ENCODE measurements at regions not wholly inside any gene's neighbourhood (a gene's known extent, or its start where the extent isn't known, plus 50 kb on each side); places are given as distances from the start of the nearest gene placed in this dataset.

- Histone ChIP-seq H3K27me3 (ENCODE audit: insufficient read depth, poor library complexity, severe bottlenecking) (no peaks in the 10 kb centered on the region), H3K4me3 (replicated peaks; ENCODE audit: insufficient read depth, low read length) (no peak overlapping the region), H3K27ac (replicated peaks) (no peak overlapping the region)
- no peak for DNase-seq (ENCODE audit: low read depth in 1 of 2, low spot score in 1 of 2)
- no peak for TF ChIP-seq CTCF (IDR thresholded peaks at IDR 0.05; ENCODE audit: insufficient read depth, low read length)
- TF ChIP-seq GABPA (IDR thresholded peaks at IDR 0.05; ENCODE audit: low read depth), result no peak
- TF ChIP-seq POLR2AphosphoS5 (IDR thresholded peaks at IDR 0.05; ENCODE audit: low read depth), result no peak
- no peak for TF ChIP-seq REST (IDR thresholded peaks at IDR 0.05; ENCODE audit: insufficient replicate concordance, low read depth)
- TF ChIP-seq SPI1 (IDR thresholded peaks at IDR 0.05; ENCODE audit: borderline replicate concordance, low read depth), result no peak
Measured at GRCh38 chr3:65279225-65279782, 591.5 kb upstream of the ADAMTS9 start.

- no peak overlapping the region for H3K4me3 ChIP-seq (replicated peaks; ENCODE audit: insufficient read depth, low read length)
- no peak overlapping the region for H3K27ac ChIP-seq (replicated peaks)
- H3K27me3 ChIP-seq (ENCODE audit: insufficient read depth, poor library complexity, severe bottlenecking), result no peaks in the 10 kb centered on the region
- TF ChIP-seq CTCF (IDR thresholded peaks at IDR 0.05; ENCODE audit: insufficient read depth, low read length) (no peak), REST (IDR thresholded peaks at IDR 0.05; ENCODE audit: insufficient replicate concordance, low read depth) (no peak), GABPA (IDR thresholded peaks at IDR 0.05; ENCODE audit: low read depth) (no peak), SPI1 (IDR thresholded peaks at IDR 0.05; ENCODE audit: borderline replicate concordance, low read depth) (no peak)
- DNase-seq (ENCODE audit: low read depth in 1 of 2, low spot score in 1 of 2), result no peak
Measured at GRCh38 chr3:65277798-65278197, 590.0 kb upstream of the ADAMTS9 start.

- H3K27me3 ChIP-seq (ENCODE audit: insufficient read depth, poor library complexity, severe bottlenecking), result no peaks in the 10 kb centered on the region
- no peak for TF ChIP-seq REST (IDR thresholded peaks at IDR 0.05; ENCODE audit: insufficient replicate concordance, low read depth)
- TF ChIP-seq GABPA (IDR thresholded peaks at IDR 0.05; ENCODE audit: low read depth), result no peak
- TF ChIP-seq CTCF (IDR thresholded peaks at IDR 0.05; ENCODE audit: insufficient read depth, low read length), result no peak
- TF ChIP-seq SPI1 (IDR thresholded peaks at IDR 0.05; ENCODE audit: borderline replicate concordance, low read depth), result no peak
- no peak for TF ChIP-seq POLR2AphosphoS5 (IDR thresholded peaks at IDR 0.05; ENCODE audit: low read depth)
- no peak for DNase-seq (ENCODE audit: low read depth in 1 of 2, low spot score in 1 of 2)
- no peak overlapping the region for H3K27ac ChIP-seq (replicated peaks)
- H3K4me3 ChIP-seq (replicated peaks; ENCODE audit: insufficient read depth, low read length), result no peak overlapping the region
Measured at GRCh38 chr3:65276551-65276950, 588.8 kb upstream of the ADAMTS9 start.

All from HL-60 (cell line).